ENCODE measurements at regions not wholly inside any gene's neighbourhood (a gene's known extent, or its start where the extent isn't known, plus 50 kb on each side); places are given as distances from the start of the nearest gene placed in this dataset.

GRCh38 chr1:189158155-189158554 lies 1319.5 kb downstream of the BRINP3 start:
- TF ChIP-seq CTCF (IDR thresholded peaks at IDR 0.05; ENCODE audit: low read depth, low read length, missing input control) (no peak), REST (IDR thresholded peaks at IDR 0.05) (no peak), TAF1 (conservative IDR thresholded peaks at IDR 0.05) (no peak), MAX (IDR thresholded peaks at IDR 0.05) (no peak), RAD21 (IDR thresholded peaks at IDR 0.05) (no peak), SP1 (IDR thresholded peaks at IDR 0.05) (no peak), ZBTB33 (IDR thresholded peaks at IDR 0.05) (no peak), GABPA (IDR thresholded peaks at IDR 0.05 in 1 of 2, conservative IDR thresholded peaks at IDR 0.05 in 1 of 2) (no peak), FOXA1 (IDR thresholded peaks at IDR 0.05) (no peak), EGR1 (IDR thresholded peaks at IDR 0.05; ENCODE audit: low read depth in 2 of 2) (no peak), HNF4A (conservative IDR thresholded peaks at IDR 0.05) (no peak)

Data from liver (tissue), 3 donors.